Liver (tissue), 3 donors: ENCODE measurements at regions not wholly inside any gene's neighbourhood (a gene's known extent, or its start where the extent isn't known, plus 50 kb on each side); places are given as distances from the start of the nearest gene placed in this dataset.

Experiments used
- CTCF ChIP-seq: fragments of 150-350 bp; IDR thresholded peaks from 2 replicates; pipeline ENCODE4 v1.5.1; 2017; ENCODE audit warnings: improper control_type of control experiment, low read depth, low read length; ENCODE audit not compliant: missing input control
- GABPA ChIP-seq, 2 donors: IDR thresholded peaks in 1 of 2; conservative IDR thresholded peaks in 1 of 2; 2 replicates each; pipeline ENCODE4 v1.6.1; 2016; ENCODE audit warnings: antibody characterized with exemption in 2 of 2, mild to moderate bottlenecking in 1 of 2, moderate library complexity in 1 of 2
- MAX ChIP-seq: IDR thresholded peaks from 2 replicates; pipeline ENCODE4 v1.6.1; 2016; ENCODE audit warnings: antibody characterized with exemption
- NR2F2 ChIP-seq: IDR thresholded peaks from 2 replicates; pipeline ENCODE4 v1.6.1; 2016; ENCODE audit warnings: antibody characterized with exemption
- RAD21 ChIP-seq, 2 donors: IDR thresholded peaks; 2 replicates each; pipeline ENCODE4 v1.6.1; 2016; ENCODE audit warnings: antibody characterized with exemption in 2 of 2, mild to moderate bottlenecking in 2 of 2
- SP1 ChIP-seq: IDR thresholded peaks from 2 replicates; pipeline ENCODE4 v1.6.1; 2018; ENCODE audit warnings: antibody characterized with exemption, mild to moderate bottlenecking
- YY1 ChIP-seq: IDR thresholded peaks from 2 replicates; pipeline ENCODE4 v1.6.1; 2016; ENCODE audit warnings: antibody characterized with exemption, mild to moderate bottlenecking
- ZBTB33 ChIP-seq: IDR thresholded peaks from 2 replicates; pipeline ENCODE4 v1.6.1; 2016; ENCODE audit warnings: antibody characterized with exemption
- donor health status: healthy.
- donor health status: healthy.

- TF ChIP-seq CTCF = no peak
- TF ChIP-seq MAX = no peak
- TF ChIP-seq RAD21 (IDR thresholded peaks at IDR 0.05) = no peak
- TF ChIP-seq YY1 = no peak
- TF ChIP-seq SP1 = no peak
- TF ChIP-seq ZBTB33 = no peak
- TF ChIP-seq GABPA (IDR thresholded peaks at IDR 0.05 in 1 of 2, conservative IDR thresholded peaks at IDR 0.05 in 1 of 2) = no peak
- no peak for TF ChIP-seq NR2F2
Observed at GRCh38 chr13:78826936-78827335, 168.0 kb upstream of the OBI1 start.
